ENCODE measurements at regions not wholly inside any gene's neighbourhood (a gene's known extent, or its start where the extent isn't known, plus 50 kb on each side); places are given as distances from the start of the nearest gene placed in this dataset.

DNA sequence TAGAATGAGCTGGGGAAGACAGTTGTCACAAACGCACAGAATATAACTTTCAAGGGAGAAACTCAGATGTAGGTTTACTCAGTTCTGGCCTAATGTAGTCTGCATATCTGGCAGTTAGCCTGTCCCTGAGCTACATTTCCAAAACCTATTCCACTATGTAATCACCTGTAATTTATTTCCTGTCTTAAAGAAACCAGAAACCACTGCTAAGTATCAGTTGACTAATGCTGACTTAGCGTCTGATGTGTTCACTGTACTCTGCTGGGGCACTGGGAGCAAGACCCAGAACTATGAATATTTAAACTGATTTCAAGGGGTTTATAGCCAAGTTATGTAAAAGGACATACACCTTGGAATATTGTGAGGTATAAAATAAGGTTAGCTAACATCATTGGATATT, 1995.2 kb upstream of the PIK3C3 start:
- no peak for DNase-seq (ENCODE audit: low spot score)
- in situ Hi-C loops (cut with HindIII; ENCODE audit: low sequenced_read_pairs): no loop called here

DNA sequence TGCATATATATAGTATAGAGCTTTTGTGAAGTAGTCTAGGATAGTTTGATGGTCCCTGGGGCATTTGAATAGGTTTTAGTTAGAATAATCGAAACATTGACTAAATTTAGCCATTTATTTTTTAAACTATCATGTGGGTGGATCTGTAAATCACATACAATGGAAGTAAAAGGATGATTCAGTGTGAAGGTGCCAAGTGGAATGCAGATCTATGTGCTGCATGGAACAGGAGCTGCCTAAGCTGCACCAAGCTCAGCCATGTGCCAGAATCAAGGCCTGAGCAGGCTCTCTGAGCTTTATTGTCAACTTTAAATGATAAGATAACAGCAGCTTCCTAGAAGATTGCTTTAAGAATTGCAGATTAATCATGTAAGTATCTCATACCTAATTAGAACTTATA, 1996.2 kb upstream of the PIK3C3 start:
- in situ Hi-C loops (cut with HindIII; ENCODE audit: low sequenced_read_pairs): no loop called here
- no peak for DNase-seq (ENCODE audit: low spot score)

DNA sequence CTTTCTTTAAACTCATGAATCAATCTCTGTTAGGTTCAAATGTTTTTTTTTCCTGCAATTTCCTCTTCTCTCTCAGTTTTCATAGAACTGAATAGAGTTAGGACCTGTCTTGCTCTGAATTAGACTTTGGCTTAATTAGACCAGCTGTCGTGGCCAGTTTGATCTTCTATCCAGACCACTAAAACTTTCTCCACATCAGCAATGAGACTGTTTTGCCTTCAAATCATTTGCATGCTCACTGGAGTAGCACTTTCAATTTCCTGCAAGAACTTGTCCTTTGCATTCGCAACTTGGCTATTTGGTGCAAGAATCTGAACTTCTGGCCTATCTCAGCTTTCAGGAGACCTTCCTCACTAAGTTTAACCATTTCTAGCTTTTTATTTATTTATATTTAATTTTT, 2002.2 kb upstream of the PIK3C3 start:
- DNase-seq (ENCODE audit: low spot score): no peak
- in situ Hi-C loops (cut with HindIII; ENCODE audit: low sequenced_read_pairs): no loop called here

GRCh38 chr18:39951142-39951720, 2003.8 kb upstream of the PIK3C3 start:
- in situ Hi-C loops (cut with HindIII; ENCODE audit: low sequenced_read_pairs): no loop called here
- no peak for DNase-seq (ENCODE audit: low spot score)

DNA sequence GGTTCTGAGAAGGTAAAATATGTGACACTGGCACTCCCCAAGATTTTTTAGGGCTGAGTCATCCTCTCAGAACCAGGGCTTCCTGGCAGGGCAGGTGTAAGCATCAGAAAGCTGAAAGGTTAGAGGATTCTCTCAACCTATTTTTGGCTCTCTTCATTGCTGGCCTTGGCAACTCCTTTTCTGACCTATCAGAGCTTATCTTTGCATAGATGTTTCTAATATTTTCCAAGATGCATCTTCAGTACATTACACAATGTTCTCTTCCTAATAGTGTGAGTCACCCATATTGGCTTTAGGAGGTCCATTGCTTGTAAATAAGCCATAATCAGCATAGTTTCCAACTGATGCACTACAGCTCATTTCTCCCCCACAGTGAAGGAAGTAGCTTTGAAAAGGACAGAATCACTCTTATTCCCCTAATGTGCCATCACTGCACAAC, 2008.4 kb upstream of the PIK3C3 start:
- peak; percentile 23 for DNase-seq (ENCODE audit: low spot score)
- in situ Hi-C loops (cut with HindIII; ENCODE audit: low sequenced_read_pairs): no loop called here

- DNase-seq (ENCODE audit: low spot score): peak; percentile 27
- in situ Hi-C loops (cut with HindIII; ENCODE audit: low sequenced_read_pairs): no loop called here
Measured at GRCh38 chr18:39945076-39945475, 2010.0 kb upstream of the PIK3C3 start.

DNA sequence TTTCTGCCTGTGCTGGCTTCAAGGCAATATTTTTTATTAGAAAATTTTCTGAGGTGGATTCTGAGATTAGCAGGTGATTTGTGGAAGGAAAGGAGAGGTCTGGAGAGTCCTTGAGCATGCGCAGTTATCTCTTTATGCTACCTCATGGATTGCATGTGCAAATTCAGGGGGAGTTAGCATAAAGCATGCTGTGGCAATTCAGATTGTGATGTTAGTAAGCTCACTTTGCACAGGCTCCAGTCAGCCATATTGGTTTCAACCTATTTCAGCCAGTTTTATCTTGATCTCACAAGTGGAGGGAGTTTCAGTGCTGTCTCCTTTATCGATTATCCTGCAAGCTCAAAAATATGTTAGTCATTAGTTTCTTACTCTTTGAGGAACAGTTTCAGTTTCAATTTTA, 2012.3 kb upstream of the PIK3C3 start:
- no peak for DNase-seq (ENCODE audit: low spot score)

GRCh38 chr18:39938676-39939608, 2016.1 kb upstream of the PIK3C3 start:
- in situ Hi-C loops (cut with HindIII; ENCODE audit: low sequenced_read_pairs): no loop called here
- DNase-seq (ENCODE audit: low spot score): peak; percentile 49

More for the DNA sequence above, 2012.3 kb upstream of the PIK3C3 start:
- in situ Hi-C loops (cut with HindIII; ENCODE audit: low sequenced_read_pairs): no loop called here

GRCh38 chr18:39935598-39935997, 2019.4 kb upstream of the PIK3C3 start:
- no peak for DNase-seq (ENCODE audit: low spot score)
- in situ Hi-C loops (cut with HindIII; ENCODE audit: low sequenced_read_pairs): no loop called here

DNA sequence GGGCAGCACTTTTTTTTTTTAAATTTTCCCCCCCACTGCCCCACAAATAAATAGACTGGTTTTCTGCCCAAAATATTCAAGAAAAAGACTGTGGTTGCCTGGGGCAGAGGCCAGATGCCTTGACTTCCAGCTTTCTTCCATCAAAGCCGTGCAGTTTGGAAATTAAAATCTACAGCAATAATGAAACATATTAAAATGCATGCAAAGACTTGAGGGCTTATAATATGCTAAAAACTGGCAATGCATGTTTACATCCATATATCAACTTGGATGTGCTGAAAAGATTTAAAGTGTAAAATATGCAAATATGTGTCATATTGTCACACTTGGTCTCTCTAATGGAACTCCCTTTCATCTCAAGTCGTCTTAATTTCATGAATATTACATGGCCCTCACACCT, 2036.2 kb upstream of the PIK3C3 start:
- DNase-seq (ENCODE audit: low spot score): no peak
- in situ Hi-C loops (cut with HindIII; ENCODE audit: low sequenced_read_pairs): no loop called here

DNA sequence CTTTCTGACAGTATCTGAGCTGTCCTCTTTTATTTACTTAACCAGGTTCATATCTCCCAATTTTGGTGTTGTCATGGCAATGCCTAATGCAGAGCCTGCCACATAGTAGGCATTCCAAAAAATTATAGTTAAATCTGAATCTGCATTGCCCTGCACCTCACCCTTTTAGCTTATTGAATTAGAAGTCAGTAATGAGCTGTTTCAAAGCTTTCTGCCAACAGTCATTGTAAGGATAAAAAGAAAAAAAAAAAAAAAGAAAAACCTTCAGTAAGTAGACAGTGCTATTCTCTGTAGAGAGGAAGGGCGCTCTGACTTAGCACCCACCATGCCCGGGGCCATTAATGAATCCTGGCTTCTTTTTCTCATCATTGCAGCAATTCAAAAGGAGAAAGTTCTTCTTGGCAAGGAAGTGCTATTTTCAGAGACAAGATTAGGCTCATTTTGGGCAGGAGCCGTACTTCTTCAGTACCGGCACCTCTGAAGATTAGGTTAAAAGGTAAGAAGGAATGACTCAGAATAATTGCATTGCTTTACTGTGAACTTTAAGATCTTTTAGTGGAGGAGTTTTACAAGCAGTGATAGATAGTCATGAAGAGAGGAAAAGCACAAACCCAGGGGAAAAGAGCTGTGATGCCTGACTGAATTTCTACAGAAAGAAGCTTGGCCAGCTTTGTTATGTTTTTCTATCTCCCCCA, 2041.2 kb upstream of the PIK3C3 start:
- DNase-seq (ENCODE audit: low spot score): no peak
- in situ Hi-C loops (cut with HindIII; ENCODE audit: low sequenced_read_pairs): no loop called here

DNA sequence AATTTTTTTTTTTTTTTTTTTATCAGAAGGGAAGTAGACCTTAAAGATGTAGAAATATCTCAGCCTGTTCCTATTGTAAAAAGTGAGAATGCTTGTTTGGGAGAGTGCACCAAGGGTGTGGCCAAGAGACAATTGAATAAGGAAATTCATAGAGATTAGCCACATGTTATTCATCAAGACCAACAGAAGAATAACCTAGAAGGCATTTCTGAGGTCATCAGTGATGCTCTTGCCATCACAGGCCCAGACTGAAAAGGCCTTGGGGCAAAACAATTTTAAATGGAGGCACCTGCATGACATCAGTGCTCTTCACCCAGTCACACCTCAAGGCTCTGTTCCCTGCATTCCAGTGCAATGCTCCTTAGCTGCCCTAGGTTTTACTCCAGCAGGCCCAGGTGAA, 2043.3 kb upstream of the PIK3C3 start:
- in situ Hi-C loops (cut with HindIII; ENCODE audit: low sequenced_read_pairs): no loop called here
- no peak for DNase-seq (ENCODE audit: low spot score)

DNA sequence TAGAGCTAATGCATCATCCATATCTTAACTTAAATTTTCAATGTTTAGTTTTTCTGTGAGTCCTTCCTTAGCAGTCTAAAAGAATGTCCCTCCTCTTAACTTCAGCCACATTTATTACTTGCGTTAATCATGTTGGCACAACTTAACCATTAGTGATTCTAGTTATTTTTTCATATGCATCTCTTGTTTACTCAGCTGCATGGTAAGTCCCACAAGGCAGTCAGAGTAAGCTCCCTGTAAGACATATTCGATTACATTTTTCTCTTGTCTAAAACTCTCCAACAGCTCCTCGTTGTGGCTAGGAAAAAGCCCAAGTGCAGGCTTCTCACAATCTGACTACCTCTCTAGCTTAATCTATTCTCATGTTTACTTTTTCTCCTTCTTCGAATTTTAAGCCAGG, 2045.3 kb upstream of the PIK3C3 start:
- no peak for DNase-seq (ENCODE audit: low spot score)
- in situ Hi-C loops (cut with HindIII; ENCODE audit: low sequenced_read_pairs): no loop called here

DNA sequence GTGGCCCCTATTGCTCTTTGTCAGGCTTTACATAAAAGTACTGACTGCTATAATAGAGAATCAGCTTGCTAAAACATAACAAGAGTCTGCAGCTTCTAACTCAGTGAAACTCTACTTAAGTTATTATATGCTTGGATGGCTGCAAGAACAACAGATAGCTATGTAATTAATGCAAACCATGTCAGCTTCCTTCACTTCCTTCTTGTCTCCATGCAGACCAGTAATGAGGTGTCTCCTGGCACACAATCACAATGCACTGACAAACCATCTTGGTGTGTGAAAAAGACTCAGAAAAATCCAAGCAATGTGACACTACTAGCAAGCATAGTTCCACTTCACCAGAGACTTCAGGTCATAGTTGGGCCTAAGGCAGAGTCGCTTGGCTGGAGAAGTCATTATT, 2068.9 kb upstream of the PIK3C3 start:
- in situ Hi-C loops (cut with HindIII; ENCODE audit: low sequenced_read_pairs): no loop called here
- no peak for DNase-seq (ENCODE audit: low spot score)

DNA sequence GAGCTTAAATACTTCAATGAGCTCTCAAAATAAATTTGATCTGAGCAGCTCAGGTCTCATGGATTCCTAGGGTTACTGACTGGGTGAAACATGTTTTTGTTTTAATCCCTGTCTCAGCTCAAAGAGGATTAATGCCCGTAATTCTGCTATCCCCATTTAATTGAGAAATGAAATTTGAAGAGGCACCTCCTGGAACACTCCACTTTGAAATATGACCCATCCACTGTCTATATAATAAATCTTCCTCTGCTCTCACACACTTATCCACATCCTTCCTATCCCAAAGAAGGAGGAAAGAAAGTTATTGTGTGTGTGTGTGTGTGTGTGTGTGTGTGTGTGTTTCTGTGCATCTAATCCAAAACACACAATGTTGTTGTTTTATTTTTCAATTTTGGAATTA, 2082.4 kb upstream of the PIK3C3 start:
- DNase-seq (ENCODE audit: low spot score): no peak
- in situ Hi-C loops (cut with HindIII; ENCODE audit: low sequenced_read_pairs): no loop called here

GRCh38 chr18:39871961-39872360, 2083.1 kb upstream of the PIK3C3 start:
- in situ Hi-C loops (cut with HindIII; ENCODE audit: low sequenced_read_pairs): no loop called here
- no peak for DNase-seq (ENCODE audit: low spot score)

- in situ Hi-C loops (cut with HindIII; ENCODE audit: low sequenced_read_pairs): no loop called here
- DNase-seq (ENCODE audit: low spot score): no peak
Measured at GRCh38 chr18:39870591-39870990, 2084.4 kb upstream of the PIK3C3 start.

GRCh38 chr18:39863916-39864315, 2091.1 kb upstream of the PIK3C3 start:
- in situ Hi-C loops (cut with HindIII; ENCODE audit: low sequenced_read_pairs): no loop called here

GRCh38 chr18:39862341-39862740, 2092.7 kb upstream of the PIK3C3 start:
- in situ Hi-C loops (cut with HindIII; ENCODE audit: low sequenced_read_pairs): no loop called here
- no peak for DNase-seq (ENCODE audit: low spot score)

More at GRCh38 chr18:39863916-39864315, 2091.1 kb upstream of the PIK3C3 start:
- DNase-seq (ENCODE audit: low spot score): peak; percentile 92

GRCh38 chr18:39854291-39854690, 2100.7 kb upstream of the PIK3C3 start:
- no peak for DNase-seq (ENCODE audit: low spot score)
- in situ Hi-C loops (cut with HindIII; ENCODE audit: low sequenced_read_pairs): no loop called here

Measured in G401 (cell line).